ENCODE measurements at regions not wholly inside any gene's neighbourhood (a gene's known extent, or its start where the extent isn't known, plus 50 kb on each side); places are given as distances from the start of the nearest gene placed in this dataset.

- TF ChIP-seq ZFP30 (CRISPR knock-in tag; IDR thresholded peaks at IDR 0.05) = no peak
- no peak for TF ChIP-seq CREB5 (CRISPR knock-in tag; IDR thresholded peaks at IDR 0.05; ENCODE audit: low read depth)
These were observed 168.2 kb downstream of the DRD1 start for GRCh38 chr5:175275748-175276147.
